DMS114 treated with DMSO at 0.1 percent for 48 hours (cell line): ENCODE measurements at regions not wholly inside any gene's neighbourhood (a gene's known extent, or its start where the extent isn't known, plus 50 kb on each side); places are given as distances from the start of the nearest gene placed in this dataset.
"Not testable (repeated sequence)": the region's sequence is repeated elsewhere in the genome, so short reads cannot be mapped to it uniquely, and the experiment has no call there.

Source experiments
- DNase-seq: peaks from one replicate; lab custom pipeline; 2025; ENCODE audit not compliant: unreplicated experiment; lab: John Stamatoyannopoulos, UW

DNA sequence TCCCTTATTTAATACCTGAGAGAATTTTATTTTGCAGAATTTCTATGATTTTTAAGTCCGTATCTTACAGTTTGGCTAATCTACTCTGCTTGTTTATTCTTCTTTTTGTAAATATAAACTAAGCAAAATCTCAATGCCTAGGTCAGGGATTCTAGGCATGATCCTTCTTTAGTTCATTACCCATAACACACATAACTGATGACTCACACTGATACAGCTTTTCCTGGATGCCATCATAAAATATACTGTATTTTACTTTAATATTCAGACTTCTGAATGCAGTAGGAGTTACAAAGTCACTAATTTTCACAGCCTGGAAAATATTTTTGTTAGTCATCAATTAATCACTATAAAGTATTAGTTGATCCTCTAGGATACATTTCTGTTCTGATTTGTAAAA lies 898.2 kb upstream of the RAG2 start:
- no peak for DNase-seq

GRCh38 chr11:37484298-37484697 lies 886.3 kb upstream of the RAG2 start:
- no peak for DNase-seq

GRCh38 chr11:37483761-37484160 lies 885.7 kb upstream of the RAG2 start:
- DNase-seq: no peak

- DNase-seq: no peak
These were observed 876.9 kb upstream of the RAG2 start for GRCh38 chr11:37474889-37475288.

DNA sequence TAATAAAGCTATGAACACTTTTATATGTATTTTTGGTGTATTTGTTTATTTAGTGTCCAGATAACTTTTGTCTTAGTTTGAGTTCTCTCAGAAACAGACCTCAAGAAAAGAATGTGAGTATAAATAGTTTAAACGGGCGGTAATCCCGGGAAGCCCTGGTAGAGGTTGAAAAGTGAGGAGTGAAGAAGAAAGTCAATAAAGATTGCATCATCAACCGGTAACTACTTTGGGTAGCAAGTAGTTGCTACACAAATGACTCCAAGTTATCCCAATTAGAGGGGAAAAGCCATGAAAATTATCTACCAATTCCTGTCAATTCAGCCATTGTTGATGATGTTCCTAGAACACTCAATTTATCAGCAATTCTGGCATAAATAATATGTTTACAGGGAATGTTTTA lies 870.3 kb upstream of the RAG2 start:
- DNase-seq: no peak

GRCh38 chr11:37465221-37465620 lies 867.2 kb upstream of the RAG2 start:
- no peak for DNase-seq

- DNase-seq: no peak
These were observed 861.4 kb upstream of the RAG2 start for GRCh38 chr11:37459456-37459855.

DNA sequence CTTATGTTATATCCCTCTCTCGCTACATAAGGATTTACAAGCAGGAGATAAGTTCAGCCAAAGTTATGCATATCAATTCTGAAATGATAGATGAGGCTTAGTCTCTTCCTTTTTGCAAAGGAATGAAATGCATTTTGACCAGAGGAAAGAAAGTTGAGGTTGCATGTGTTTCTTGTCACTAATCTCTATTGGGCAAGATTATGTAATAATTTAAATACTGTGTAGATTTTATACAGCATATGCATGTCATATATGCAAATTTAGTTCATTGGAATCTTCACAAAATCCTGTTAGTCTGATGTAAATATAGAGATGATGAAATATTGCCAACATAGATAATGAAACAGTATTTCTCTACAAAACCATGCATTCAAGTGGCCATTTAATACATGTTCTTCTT lies 858.7 kb upstream of the RAG2 start:
- DNase-seq: no peak

- no peak for DNase-seq
These were observed 853.9 kb upstream of the RAG2 start for GRCh38 chr11:37451903-37452302.

DNA sequence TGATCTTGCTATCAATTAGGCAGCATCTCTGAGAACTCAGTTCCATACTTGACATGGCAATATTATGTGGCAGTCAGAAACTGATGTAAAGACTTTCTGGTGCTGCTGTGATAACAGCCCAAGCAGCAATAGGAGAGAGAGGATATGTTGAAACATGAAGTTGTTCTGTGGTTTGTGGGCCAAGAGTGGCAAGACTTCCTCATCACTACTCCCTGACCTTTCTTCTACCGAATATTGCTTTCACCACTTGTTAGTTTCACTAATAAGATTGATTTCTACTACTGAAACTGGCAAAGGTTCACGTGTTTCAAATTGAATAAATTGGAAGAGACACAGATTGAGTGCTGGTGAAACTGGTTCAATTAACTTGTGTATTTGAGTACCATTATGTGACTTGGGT lies 852.6 kb upstream of the RAG2 start:
- DNase-seq: no peak

- peak; percentile 63 for DNase-seq
These were observed 851.1 kb upstream of the RAG2 start for GRCh38 chr11:37449146-37449545.

- DNase-seq: no peak
These were observed 844.5 kb upstream of the RAG2 start for GRCh38 chr11:37442576-37442975.

GRCh38 chr11:37431633-37432230 lies 833.7 kb upstream of the RAG2 start:
- not testable (repeated sequence) for DNase-seq

GRCh38 chr11:37430966-37431632 lies 833.1 kb upstream of the RAG2 start:
- DNase-seq: not testable (repeated sequence)

- DNase-seq: no peak
These were observed 824.5 kb upstream of the RAG2 start for GRCh38 chr11:37422511-37422910.

- no peak for DNase-seq
These were observed 813.3 kb upstream of the RAG2 start for GRCh38 chr11:37411289-37411688.

GRCh38 chr11:37409124-37409523 lies 811.1 kb upstream of the RAG2 start:
- DNase-seq: no peak

- no peak for DNase-seq
These were observed 809.4 kb upstream of the RAG2 start for GRCh38 chr11:37407461-37407860.

DNA sequence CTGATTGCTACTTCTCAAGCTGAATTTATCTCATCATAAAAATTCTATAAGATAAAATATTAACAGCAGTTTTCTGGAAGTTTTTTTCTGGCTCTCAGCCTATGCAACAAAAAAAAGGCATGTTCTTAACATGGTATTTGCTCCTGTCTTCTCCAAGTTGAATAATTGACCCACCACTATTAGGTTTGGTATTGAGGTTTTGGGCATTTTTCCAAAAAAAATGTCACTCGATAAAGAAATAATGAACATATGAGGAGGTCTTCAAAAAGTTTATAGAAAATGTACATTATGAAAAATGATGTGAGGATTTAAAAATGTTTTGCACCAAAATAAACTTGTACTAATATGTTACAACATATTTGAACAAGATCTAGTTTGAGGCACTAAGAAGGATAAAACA lies 808.6 kb upstream of the RAG2 start:
- DNase-seq: no peak

- DNase-seq: no peak
These were observed 806.2 kb upstream of the RAG2 start for GRCh38 chr11:37404231-37404630.

- no peak for DNase-seq
These were observed 804.6 kb upstream of the RAG2 start for GRCh38 chr11:37402663-37403062.

GRCh38 chr11:37394236-37394870 lies 796.3 kb upstream of the RAG2 start:
- DNase-seq: no peak

GRCh38 chr11:37391615-37392014 lies 793.6 kb upstream of the RAG2 start:
- DNase-seq: no peak
